Pulmonary artery endothelial cell (primary cell): ENCODE measurements at regions not wholly inside any gene's neighbourhood (a gene's known extent, or its start where the extent isn't known, plus 50 kb on each side); places are given as distances from the start of the nearest gene placed in this dataset.

Experiments
- DNase-seq: peaks from one replicate; pipeline ENCODE4 v3.0.0-alpha.2; 2011; ENCODE audit warnings: low read depth, low spot score

- no peak for DNase-seq
Observed at GRCh38 chr4:181294421-181294820, 948.8 kb upstream of the TENM3 start.

GRCh38 chr4:181301735-181302710, 941.2 kb upstream of the TENM3 start:
- DNase-seq = no peak

- DNase-seq = no peak
Observed at GRCh38 chr4:181307824-181308223, 935.4 kb upstream of the TENM3 start.

GRCh38 chr4:181308476-181309312, 934.5 kb upstream of the TENM3 start:
- DNase-seq = no peak

GRCh38 chr4:181312066-181312465, 931.1 kb upstream of the TENM3 start:
- no peak for DNase-seq

- no peak for DNase-seq
Observed at GRCh38 chr4:181319629-181320028, 923.6 kb upstream of the TENM3 start.

- DNase-seq = no peak
Observed at GRCh38 chr4:181323061-181323460, 920.1 kb upstream of the TENM3 start.

GRCh38 chr4:181330654-181331201, 912.5 kb upstream of the TENM3 start:
- DNase-seq = no peak

- DNase-seq = no peak
Observed at GRCh38 chr4:181331214-181331613, 912.0 kb upstream of the TENM3 start.

- no peak for DNase-seq
Observed at GRCh38 chr4:181345931-181346330, 897.3 kb upstream of the TENM3 start.

- no peak for DNase-seq
Observed at GRCh38 chr4:181350615-181351415, 892.4 kb upstream of the TENM3 start.

- no peak for DNase-seq
Observed at GRCh38 chr4:181364504-181364903, 878.7 kb upstream of the TENM3 start.

- DNase-seq = no peak
Observed at GRCh38 chr4:181365671-181366070, 877.5 kb upstream of the TENM3 start.

- no peak for DNase-seq
Observed at GRCh38 chr4:181372014-181372413, 871.2 kb upstream of the TENM3 start.

GRCh38 chr4:181376058-181376457, 867.1 kb upstream of the TENM3 start:
- DNase-seq = no peak

- no peak for DNase-seq
Observed at GRCh38 chr4:181388061-181388460, 855.1 kb upstream of the TENM3 start.

- DNase-seq = no peak
Observed at GRCh38 chr4:181416966-181417365, 826.2 kb upstream of the TENM3 start.

GRCh38 chr4:181418496-181418895, 824.7 kb upstream of the TENM3 start:
- DNase-seq = no peak

GRCh38 chr4:181420950-181421349, 822.3 kb upstream of the TENM3 start:
- DNase-seq = no peak

GRCh38 chr4:181424362-181425016, 818.7 kb upstream of the TENM3 start:
- no peak for DNase-seq

- no peak for DNase-seq
Observed at GRCh38 chr4:181427076-181427475, 816.1 kb upstream of the TENM3 start.
